Breast epithelium (tissue), 4 donors: ENCODE measurements at regions not wholly inside any gene's neighbourhood (a gene's known extent, or its start where the extent isn't known, plus 50 kb on each side); places are given as distances from the start of the nearest gene placed in this dataset.

Source experiments
- DNase-seq, 2 donors: peaks; one replicate each; pipeline ENCODE4 v3.0.0-alpha.2; 2019; ENCODE audit warnings: low spot score in 2 of 2
- H3K27ac ChIP-seq, 2 donors: fragments of 200-600 bp; sonication (generic) in 1 of 2; one replicate each; pipeline ENCODE4 v1.5.1; 2016 to 2019; ENCODE audit warnings: mild to moderate bottlenecking in 1 of 2
- H3K27me3 ChIP-seq, 2 donors: fragments of 200-600 bp; sonication (generic) in 1 of 2; one replicate each; pipeline versions ENCODE4 v1.5.1 to v1.6.0; 2017 to 2019; ENCODE audit warnings: control low read depth in 1 of 2, mild to moderate bottlenecking in 1 of 2
- H3K36me3 ChIP-seq: fragments of 200-600 bp; one replicate; pipeline ENCODE4 v1.5.1; 2019
- H3K4me1 ChIP-seq, 2 donors: fragments of 200-600 bp; sonication (generic); one replicate each; pipeline ENCODE4 v1.5.1; 2016 to 2019; ENCODE audit warnings: control low read depth in 1 of 2
- H3K4me3 ChIP-seq, 3 donors: fragments of 200-600 bp; sonication (generic); 1 replicate in 2 of 3; 2 replicates in 1 of 3; pipeline ENCODE4 v1.5.1; 2016 to 2019; ENCODE audit warnings: mild to moderate bottlenecking in 3 of 3, moderate library complexity in 2 of 3
- H3K9me3 ChIP-seq, 2 donors: fragments of 200-600 bp; sonication (generic) in 1 of 2; one replicate each; pipeline ENCODE4 v1.5.1; 2016 to 2019; ENCODE audit warnings: control low read depth in 1 of 2
- POLR2A ChIP-seq: fragments of 450-650 bp; IDR thresholded peaks from one replicate; pipeline ENCODE4 v1.6.1; 2016; ENCODE audit warnings: antibody characterized with exemption, mild to moderate bottlenecking, moderate library complexity
- POLR2AphosphoS5 ChIP-seq, 3 donors: sonication (generic); formaldehyde crosslinking; IDR thresholded peaks; one replicate each; pipeline ENCODE4 v1.6.1; 2017; ENCODE audit warnings: antibody characterized with exemption in 3 of 3
- intact Hi-C: fragments of 100-400 bp; cut with DNase I; formaldehyde crosslinking; loops from one replicate; pipeline ENCODE4 v1.15.1; 2023; ENCODE audit warnings: low total_unique reads
- TF ChIP-seq, protein P1 (sequence below), 3 donors: fragments of 450-650 bp; IDR thresholded peaks; one replicate each; pipeline ENCODE4 v1.5.1; 2016 to 2017; ENCODE audit warnings: antibody characterized with exemption in 3 of 3, mild to moderate bottlenecking in 3 of 3, moderate library complexity in 3 of 3

DNA sequence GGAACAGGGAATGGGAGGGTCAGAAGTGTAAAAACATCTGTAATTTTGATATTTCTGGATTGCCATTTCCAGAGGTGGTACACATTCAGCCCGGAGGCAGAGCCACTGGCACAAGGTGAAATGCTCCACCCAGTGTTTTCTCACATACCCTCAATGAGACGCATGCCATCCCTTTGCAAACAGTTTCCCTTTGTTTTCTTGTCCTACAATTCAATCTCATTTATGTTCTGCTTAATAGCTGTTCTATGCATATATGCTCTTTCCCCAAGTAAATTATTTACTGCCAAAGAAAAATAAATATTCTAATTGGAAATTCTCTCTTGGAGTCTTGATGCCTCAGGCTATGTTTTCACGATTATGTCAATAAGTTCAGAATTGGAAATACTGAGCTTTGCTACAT is 369.7 kb upstream of the AKR1E2 start:
- Histone ChIP-seq H3K36me3 (no peaks in the 10 kb centered on the region), H3K9me3 (no peaks in the 10 kb centered on the region), H3K27me3 (no peaks in the 10 kb centered on the region), H3K27ac (no peak overlapping the region), H3K4me1 (no peaks in the 10 kb centered on the region), H3K4me3 (no peak overlapping the region)
- DNase-seq = no peak
- intact Hi-C loops = no loop called here
- TF ChIP-seq, protein P1, sequence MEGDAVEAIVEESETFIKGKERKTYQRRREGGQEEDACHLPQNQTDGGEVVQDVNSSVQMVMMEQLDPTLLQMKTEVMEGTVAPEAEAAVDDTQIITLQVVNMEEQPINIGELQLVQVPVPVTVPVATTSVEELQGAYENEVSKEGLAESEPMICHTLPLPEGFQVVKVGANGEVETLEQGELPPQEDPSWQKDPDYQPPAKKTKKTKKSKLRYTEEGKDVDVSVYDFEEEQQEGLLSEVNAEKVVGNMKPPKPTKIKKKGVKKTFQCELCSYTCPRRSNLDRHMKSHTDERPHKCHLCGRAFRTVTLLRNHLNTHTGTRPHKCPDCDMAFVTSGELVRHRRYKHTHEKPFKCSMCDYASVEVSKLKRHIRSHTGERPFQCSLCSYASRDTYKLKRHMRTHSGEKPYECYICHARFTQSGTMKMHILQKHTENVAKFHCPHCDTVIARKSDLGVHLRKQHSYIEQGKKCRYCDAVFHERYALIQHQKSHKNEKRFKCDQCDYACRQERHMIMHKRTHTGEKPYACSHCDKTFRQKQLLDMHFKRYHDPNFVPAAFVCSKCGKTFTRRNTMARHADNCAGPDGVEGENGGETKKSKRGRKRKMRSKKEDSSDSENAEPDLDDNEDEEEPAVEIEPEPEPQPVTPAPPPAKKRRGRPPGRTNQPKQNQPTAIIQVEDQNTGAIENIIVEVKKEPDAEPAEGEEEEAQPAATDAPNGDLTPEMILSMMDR (IDR thresholded peaks at IDR 0.05) = no peak
- TF ChIP-seq POLR2AphosphoS5 (IDR thresholded peaks at IDR 0.05) = no peak
- no peak for TF ChIP-seq POLR2A

GRCh38 chr10:4453950-4454349 is 372.1 kb upstream of the AKR1E2 start:
- Histone ChIP-seq H3K4me3 (no peak overlapping the region), H3K9me3 (no peaks in the 10 kb centered on the region), H3K27me3 (no peaks in the 10 kb centered on the region), H3K4me1 (no peaks in the 10 kb centered on the region), H3K36me3 (no peaks in the 10 kb centered on the region), H3K27ac (no peak overlapping the region)
- intact Hi-C loops = no loop called here
- TF ChIP-seq POLR2A (no peak), POLR2AphosphoS5 (IDR thresholded peaks at IDR 0.05) (no peak)
- TF ChIP-seq, protein P1 (IDR thresholded peaks at IDR 0.05) = no peak
- DNase-seq = no peak

DNA sequence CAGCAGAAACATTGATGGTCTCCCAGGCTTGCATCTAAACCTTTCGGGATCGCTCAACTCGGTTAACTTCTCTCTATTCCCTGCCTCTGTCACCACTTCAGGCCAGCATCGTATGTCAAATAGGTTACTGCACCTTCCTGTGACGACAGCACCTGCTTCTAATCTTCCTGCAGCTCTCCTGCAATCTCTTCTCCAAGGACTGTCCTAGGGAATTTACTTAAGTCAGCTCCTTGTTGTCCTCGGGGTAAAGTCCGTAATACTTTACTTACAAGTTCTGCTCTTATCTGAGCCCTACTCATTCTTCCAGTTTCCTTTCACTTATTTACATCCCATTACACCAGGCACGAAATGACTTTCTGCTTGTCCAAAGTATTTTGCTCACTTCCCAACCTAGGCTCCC is 372.7 kb upstream of the AKR1E2 start:
- Histone ChIP-seq H3K27ac (no peak overlapping the region), H3K4me1 (no peaks in the 10 kb centered on the region), H3K4me3 (no peak overlapping the region), H3K36me3 (no peaks in the 10 kb centered on the region), H3K27me3 (no peaks in the 10 kb centered on the region), H3K9me3 (no peaks in the 10 kb centered on the region)
- intact Hi-C loops = no loop called here
- no peak for DNase-seq
- TF ChIP-seq, protein P1 (IDR thresholded peaks at IDR 0.05) = no peak

- Histone ChIP-seq H3K36me3 (no peaks in the 10 kb centered on the region), H3K4me1 (no peaks in the 10 kb centered on the region), H3K4me3 (no peak overlapping the region), H3K27me3 (no peaks in the 10 kb centered on the region), H3K27ac (peak overlapping the region in 1 of 2 donors; percentile 34), H3K9me3 (no peaks in the 10 kb centered on the region)
- intact Hi-C loops = no loop called here
- TF ChIP-seq, protein P1 (IDR thresholded peaks at IDR 0.05) = no peak
- TF ChIP-seq POLR2A (no peak), POLR2AphosphoS5 (IDR thresholded peaks at IDR 0.05) (no peak)
- DNase-seq = no peak
These were observed 374.8 kb upstream of the AKR1E2 start for GRCh38 chr10:4450981-4451908.

DNA sequence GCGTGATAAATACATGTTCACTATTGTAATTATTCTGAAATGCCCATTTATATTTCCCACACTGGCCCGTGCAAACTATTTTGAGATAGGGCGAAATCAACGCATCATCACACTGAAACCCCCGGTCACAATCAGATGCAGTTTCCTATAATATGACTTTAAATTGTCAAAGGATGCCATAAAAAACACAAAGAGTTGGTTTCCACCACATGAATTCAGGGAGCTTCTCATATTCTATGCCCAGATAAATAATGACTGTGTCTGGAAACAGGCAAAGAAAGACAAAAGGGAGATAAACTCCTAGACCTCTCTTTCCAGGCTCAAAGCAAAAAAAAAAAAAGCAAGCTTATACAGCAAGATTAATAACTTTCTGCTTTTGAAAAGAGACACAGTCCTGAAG is 375.8 kb upstream of the AKR1E2 start:
- Histone ChIP-seq H3K4me3 (no peak overlapping the region), H3K27ac (no peak overlapping the region), H3K36me3 (no peaks in the 10 kb centered on the region), H3K4me1 (no peaks in the 10 kb centered on the region), H3K27me3 (no peaks in the 10 kb centered on the region), H3K9me3 (no peaks in the 10 kb centered on the region)
- intact Hi-C loops = no loop called here
- no peak for DNase-seq
- TF ChIP-seq POLR2AphosphoS5 (IDR thresholded peaks at IDR 0.05) = no peak
- TF ChIP-seq, protein P1 (IDR thresholded peaks at IDR 0.05) = no peak
- no peak for TF ChIP-seq POLR2A
